WTC11 (cell line): ENCODE measurements at regions not wholly inside any gene's neighbourhood (a gene's known extent, or its start where the extent isn't known, plus 50 kb on each side); places are given as distances from the start of the nearest gene placed in this dataset.

Source experiments
- ATAC-seq: fragments of 200-7000 bp; cut with Tn5 transposase; 2 replicates; pipeline ENCODE4 v1.10.0; 2021; ENCODE audit warnings: mild to moderate bottlenecking, moderate library complexity
- CTCF ChIA-PET: fragments of 300-600 bp; sonication (Branson Sonifier 250); formaldehyde crosslinking; loops from one replicate; lab custom pipeline; 2021; ENCODE audit warnings: antibody characterized with exemption; lab: Charles Lee
- POLR2A ChIA-PET: fragments of 350-600 bp; sonication (Branson Sonifier 250); formaldehyde crosslinking; loops from one replicate; lab custom pipeline; 2021; ENCODE audit warnings: antibody characterized with exemption; lab: Charles Lee
- DNase-seq: peaks from one replicate; pipeline ENCODE4 v3.0.0; 2021; ENCODE audit warnings: low spot score
- H3K27ac Mint-ChIP-seq: 2 replicates; pipeline ENCODE4 v1.8.0; 2021; ENCODE audit warnings: mixed read lengths
- H3K27me3 Mint-ChIP-seq: 2 replicates; pipeline ENCODE4 v1.8.0; 2021; ENCODE audit warnings: low read depth, mild to moderate bottlenecking, moderate library complexity, mixed read lengths
- H3K36me3 Mint-ChIP-seq: 2 replicates; pipeline ENCODE4 v1.8.0; 2021; ENCODE audit warnings: mixed read lengths
- H3K4me1 Mint-ChIP-seq: 2 replicates; pipeline ENCODE4 v1.8.0; 2022; ENCODE audit warnings: mixed read lengths
- H3K4me3 Mint-ChIP-seq: 2 replicates; pipeline ENCODE4 v1.8.0; 2021; ENCODE audit warnings: mild to moderate bottlenecking, moderate library complexity, mixed read lengths
- H3K9me3 Mint-ChIP-seq: 2 replicates; pipeline ENCODE4 v1.8.0; 2021; ENCODE audit warnings: mixed read lengths
- AFF4 ChIP-seq: sonication (generic); formaldehyde crosslinking; IDR thresholded peaks from 2 replicates; pipeline ENCODE4 v1.8.1; 2023; ENCODE audit warnings: mild to moderate bottlenecking, missing genetic modification reagents, borderline replicate concordance
- ARID4B ChIP-seq: sonication (generic); formaldehyde crosslinking; IDR thresholded peaks from 2 replicates; pipeline ENCODE4 v1.8.0; 2023; ENCODE audit warnings: missing genetic modification reagents, mild to moderate bottlenecking, borderline replicate concordance
- ATF1 ChIP-seq: sonication (generic); formaldehyde crosslinking; IDR thresholded peaks from 2 replicates; pipeline ENCODE4 v1.8.1; 2023; ENCODE audit warnings: mild to moderate bottlenecking, moderate library complexity, missing genetic modification reagents
- ATF2 ChIP-seq: sonication (generic); formaldehyde crosslinking; IDR thresholded peaks from 2 replicates; pipeline ENCODE4 v1.8.1; 2022; ENCODE audit warnings: low read depth, missing genetic modification reagents, borderline replicate concordance
- CBFB ChIP-seq: sonication (generic); formaldehyde crosslinking; IDR thresholded peaks from 2 replicates; pipeline ENCODE4 v1.8.1; 2022; ENCODE audit warnings: mild to moderate bottlenecking, low read depth, missing genetic modification reagents
- CTCF ChIP-seq: fragments of 200-600 bp; IDR thresholded peaks from 2 replicates; pipeline ENCODE4 v1.8.0; 2022; ENCODE audit warnings: antibody characterized with exemption
- HMGXB4 ChIP-seq: sonication (generic); formaldehyde crosslinking; IDR thresholded peaks from 2 replicates; pipeline ENCODE4 v1.8.1; 2023; ENCODE audit warnings: mild to moderate bottlenecking, moderate library complexity, missing genetic modification reagents
- IRF1 ChIP-seq: sonication (generic); formaldehyde crosslinking; IDR thresholded peaks from 2 replicates; pipeline ENCODE4 v1.8.0; 2023; ENCODE audit warnings: missing genetic modification reagents
- NFATC4 ChIP-seq: fragments of 250-450 bp; sonication (Bioruptor Pico); IDR thresholded peaks from 2 replicates; pipeline ENCODE4 v1.9.0; 2021; ENCODE audit warnings: mild to moderate bottlenecking
- TEAD4 ChIP-seq: sonication (generic); formaldehyde crosslinking; IDR thresholded peaks from 2 replicates; pipeline ENCODE4 v1.8.0; 2022; ENCODE audit warnings: mild to moderate bottlenecking, missing genetic modification reagents
- ZBTB21 ChIP-seq: sonication (generic); formaldehyde crosslinking; IDR thresholded peaks from 2 replicates; pipeline ENCODE4 v1.8.1; 2023; ENCODE audit warnings: mild to moderate bottlenecking, missing genetic modification reagents, borderline replicate concordance
- ZNF232 ChIP-seq: sonication (generic); formaldehyde crosslinking; IDR thresholded peaks from 2 replicates; pipeline ENCODE4 v1.8.0; 2022; ENCODE audit warnings: mild to moderate bottlenecking, missing genetic modification reagents
- ZNF263 ChIP-seq: sonication (generic); formaldehyde crosslinking; IDR thresholded peaks from 2 replicates; pipeline ENCODE4 v1.8.1; 2022; ENCODE audit warnings: low read depth, mild to moderate bottlenecking, moderate library complexity, missing genetic modification reagents
- ZNF317 ChIP-seq: sonication (generic); formaldehyde crosslinking; IDR thresholded peaks from 2 replicates; pipeline ENCODE4 v1.8.1; 2023; ENCODE audit warnings: low read depth, mild to moderate bottlenecking, moderate library complexity, missing genetic modification reagents, borderline replicate concordance
- ZNF396 ChIP-seq: fragments of 250-450 bp; sonication (Bioruptor Pico); IDR thresholded peaks from 2 replicates; pipeline ENCODE4 v1.8.0; 2021; ENCODE audit warnings: mild to moderate bottlenecking, moderate library complexity, borderline replicate concordance
- ZNF532 ChIP-seq: fragments of 250-450 bp; sonication (Bioruptor Pico); IDR thresholded peaks from 2 replicates; pipeline ENCODE4 v1.9.0; 2021; ENCODE audit warnings: mild to moderate bottlenecking, borderline replicate concordance
- ZSCAN18 ChIP-seq: fragments of 250-450 bp; sonication (Bioruptor Pico); IDR thresholded peaks from 2 replicates; pipeline ENCODE4 v2.1.2; 2022; ENCODE audit warnings: mild to moderate bottlenecking, moderate library complexity

GRCh38 chr9:102032614-102033013, 294.2 kb upstream of the GRIN3A start:
- POLR2A ChIA-PET: interaction anchor here (0.6 to 0.7 kb wide), 2 partner anchors 46 to 329 kb away, joined by 3 to 5 read pairs; no protein-coding TSS in a partner anchor
- Mint-ChIP-seq H3K9me3 (0 out of 2 replicates have a peak, but pooled peaks cover 4% of the 10 kb centered on the region), H3K36me3 (no peaks in the 10 kb centered on the region), H3K27me3 (no peaks in the 10 kb centered on the region), H3K4me3 (no peak overlapping the region), H3K27ac (no peak overlapping the region), H3K4me1 (no peaks in the 10 kb centered on the region)
- ATAC-seq (no peak), DNase-seq (no peak)
- TF ChIP-seq ZSCAN18 (CRISPR knock-in tag) (no peak), ZNF263 (no peak), NFATC4 (no peak), AFF4 (no peak), ZNF317 (CRISPR knock-in tag) (no peak), TEAD4 (CRISPR knock-in tag) (no peak), ATF2 (no peak), CBFB (CRISPR knock-in tag) (no peak), ZNF232 (CRISPR knock-in tag) (no peak), ZNF396 (CRISPR knock-in tag) (no peak), IRF1 (CRISPR knock-in tag) (no peak), ARID4B (CRISPR knock-in tag) (no peak), ZNF532 (CRISPR knock-in tag) (no peak), CTCF (no peak), HMGXB4 (no peak), ATF1 (CRISPR knock-in tag) (no peak), ZBTB21 (no peak)
- CTCF ChIA-PET: interaction anchor here (0.7 kb wide), 1 partner anchor 239 kb away, joined by 5 read pairs; no protein-coding TSS in a partner anchor
